ENCODE measurements at regions not wholly inside any gene's neighbourhood (a gene's known extent, or its start where the extent isn't known, plus 50 kb on each side); places are given as distances from the start of the nearest gene placed in this dataset.

DNA sequence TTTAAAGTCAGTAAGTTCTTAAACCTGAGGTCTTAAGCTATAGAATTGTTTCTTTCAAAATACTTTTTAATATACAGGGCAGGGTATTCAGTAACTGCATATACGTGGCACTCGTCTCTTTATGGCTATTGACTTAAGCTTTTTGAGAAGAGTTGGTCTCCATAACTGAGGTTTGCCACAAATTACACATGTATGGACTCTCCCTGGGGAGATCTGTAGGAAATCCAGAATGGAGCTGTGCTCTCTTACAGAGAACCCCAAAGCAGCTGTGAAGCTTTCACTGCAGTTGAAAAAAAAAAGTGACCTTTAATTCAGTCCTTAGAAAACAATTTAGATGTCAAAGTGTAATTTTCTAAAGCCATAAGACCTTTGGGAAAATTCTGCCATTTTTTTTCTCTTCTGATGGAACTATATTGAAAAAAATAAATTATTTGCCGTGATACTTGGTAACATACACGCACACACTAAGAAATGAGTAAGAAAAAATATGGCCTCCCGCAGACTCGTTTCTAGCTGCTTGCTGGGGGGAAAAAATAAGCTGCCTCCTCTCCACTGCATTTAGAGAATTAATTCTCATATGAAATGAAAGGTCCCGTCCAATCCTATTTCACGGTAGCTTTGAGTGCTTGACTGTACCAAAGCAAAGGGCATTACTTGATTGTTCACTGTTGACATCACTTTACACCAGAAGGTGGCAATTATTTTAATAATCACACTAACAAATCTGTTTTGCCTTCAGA is 159.4 kb upstream of the TENM3 start:
- no peak for TF ChIP-seq SREBF2 (IDR thresholded peaks at IDR 0.05; ENCODE audit: low read length)
- no peak for TF ChIP-seq SP1 (IDR thresholded peaks at IDR 0.05; ENCODE audit: low read depth, low read length)
- TF ChIP-seq CHD4 (IDR thresholded peaks at IDR 0.05): no peak
- no peak for TF ChIP-seq POLR2A (IDR thresholded peaks at IDR 0.05; ENCODE audit: low read depth, low read length)
- TF ChIP-seq, protein P1, sequence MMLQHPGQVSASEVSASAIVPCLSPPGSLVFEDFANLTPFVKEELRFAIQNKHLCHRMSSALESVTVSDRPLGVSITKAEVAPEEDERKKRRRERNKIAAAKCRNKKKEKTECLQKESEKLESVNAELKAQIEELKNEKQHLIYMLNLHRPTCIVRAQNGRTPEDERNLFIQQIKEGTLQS (IDR thresholded peaks at IDR 0.05; ENCODE audit: borderline replicate concordance, extremely low read depth, low read depth, low read length): no peak
- TF ChIP-seq HCFC1 (IDR thresholded peaks at IDR 0.05; ENCODE audit: low read length): no peak

Measured in GM12878 (cell line).